GM23338 (cell line): ENCODE measurements at regions not wholly inside any gene's neighbourhood (a gene's known extent, or its start where the extent isn't known, plus 50 kb on each side); places are given as distances from the start of the nearest gene placed in this dataset.

Experiments
- ATAC-seq: fragments of 200-7000 bp; cut with Tn5 transposase; 3 replicates; pipeline ENCODE4 v1.9.1; 2020
- DNase-seq: peaks from one replicate; pipeline ENCODE4 v3.0.0-alpha.2; 2015; ENCODE audit warnings: low spot score
- H2AFZ ChIP-seq: fragments of 200-600 bp; sonication (generic); 2 replicates; pipeline ENCODE4 v1.8.0; 2016; ENCODE audit warnings: antibody characterized with exemption, mild to moderate bottlenecking, moderate library complexity
- H3F3A ChIP-seq: fragments of 200-600 bp; sonication (generic); replicated peaks from 2 replicates; pipeline ENCODE4 v1.8.0; 2017; ENCODE audit warnings: antibody characterized with exemption, mixed run types, low read depth
- H3K27ac ChIP-seq: fragments of 200-600 bp; sonication (generic); 2 replicates; pipeline ENCODE4 v1.6.1; 2016; ENCODE audit warnings: low read depth
- H3K27me3 ChIP-seq: fragments of 200-600 bp; sonication (generic); 2 replicates; pipeline ENCODE4 v1.8.0; 2016; ENCODE audit warnings: mild to moderate bottlenecking, mixed run types, moderate library complexity; ENCODE audit not compliant: insufficient read depth
- H3K36me3 ChIP-seq: fragments of 200-600 bp; sonication (generic); 2 replicates; pipeline ENCODE4 v1.8.0; 2016; ENCODE audit warnings: mild to moderate bottlenecking; ENCODE audit not compliant: insufficient read depth
- H3K4me1 ChIP-seq: fragments of 200-600 bp; sonication (generic); 2 replicates; pipeline ENCODE4 v1.8.0; 2016; ENCODE audit warnings: mild to moderate bottlenecking, moderate library complexity; ENCODE audit not compliant: insufficient read depth
- H3K4me2 ChIP-seq: fragments of 200-600 bp; sonication (generic); 2 replicates; pipeline ENCODE4 v1.7.1; 2017; ENCODE audit warnings: mixed run types
- H3K4me3 ChIP-seq: fragments of 200-600 bp; sonication (generic); 2 replicates; pipeline ENCODE4 v1.6.1; 2016; ENCODE audit warnings: mixed run types
- H3K79me2 ChIP-seq: fragments of 200-600 bp; sonication (generic); replicated peaks from 2 replicates; pipeline ENCODE4 v1.8.0; 2017; ENCODE audit warnings: mild to moderate bottlenecking; ENCODE audit not compliant: insufficient read depth
- H3K9me2 ChIP-seq: fragments of 200-600 bp; sonication (generic); 2 replicates; pipeline ENCODE4 v1.8.0; 2017; ENCODE audit not compliant: insufficient read depth
- H4K20me1 ChIP-seq: fragments of 200-600 bp; sonication (generic); replicated peaks from 2 replicates; pipeline ENCODE4 v1.8.0; 2017; ENCODE audit warnings: mild to moderate bottlenecking; ENCODE audit not compliant: insufficient read depth
- H3K27ac Mint-ChIP-seq: 2 replicates; pipeline ENCODE4 v1.8.0; 2020; ENCODE audit warnings: inconsistent platforms, mild to moderate bottlenecking, moderate library complexity, mixed read lengths
- H3K27me3 Mint-ChIP-seq: 3 replicates; pipeline ENCODE4 v1.8.0; 2022; ENCODE audit warnings: low read depth, mild to moderate bottlenecking, moderate library complexity, mixed read lengths, inconsistent platforms; ENCODE audit not compliant: insufficient read depth, poor library complexity
- H3K36me3 Mint-ChIP-seq: 3 replicates; pipeline ENCODE4 v1.8.0; 2021; ENCODE audit warnings: low read depth, mild to moderate bottlenecking, inconsistent platforms, moderate library complexity, mixed read lengths
- H3K4me1 Mint-ChIP-seq: 3 replicates; pipeline ENCODE4 v1.8.0; 2020; ENCODE audit warnings: mild to moderate bottlenecking, inconsistent platforms, mixed read lengths
- H3K4me3 Mint-ChIP-seq: 3 replicates; pipeline ENCODE4 v1.8.0; 2021; ENCODE audit warnings: moderate library complexity, mild to moderate bottlenecking, inconsistent platforms, mixed read lengths
- H3K9me3 Mint-ChIP-seq: 3 replicates; pipeline ENCODE4 v1.8.0; 2020; ENCODE audit warnings: moderate library complexity, mild to moderate bottlenecking, inconsistent platforms, mixed read lengths
- EZH2 ChIP-seq: fragments of 200-600 bp; sonication (generic); IDR thresholded peaks from one replicate; pipeline ENCODE4 v1.8.0; 2017; ENCODE audit warnings: antibody characterized with exemption, mild to moderate bottlenecking, low read depth; ENCODE audit not compliant: unreplicated experiment
- EZH2phosphoT487 ChIP-seq: fragments of 200-600 bp; sonication (generic); IDR thresholded peaks from one replicate; pipeline ENCODE4 v1.8.1; 2018; ENCODE audit warnings: antibody characterized with exemption; ENCODE audit not compliant: unreplicated experiment
- NANOG ChIP-seq: IDR thresholded peaks from 2 replicates; pipeline ENCODE4 v1.6.1; 2016; ENCODE audit warnings: antibody characterized with exemption, borderline replicate concordance
- POLR2AphosphoS5 ChIP-seq: IDR thresholded peaks from 2 replicates; pipeline ENCODE4 v1.6.1; 2016; ENCODE audit warnings: antibody characterized with exemption, low read depth
- STAT1 ChIP-seq: IDR thresholded peaks from one replicate; pipeline ENCODE4 v1.6.1; 2016; ENCODE audit warnings: antibody characterized with exemption; ENCODE audit not compliant: unreplicated experiment
- ZNF114 ChIP-seq: fragments of 250-450 bp; sonication (Bioruptor Pico); IDR thresholded peaks from 2 replicates; pipeline ENCODE4 v1.5.0; 2020; ENCODE audit warnings: mild to moderate bottlenecking, moderate library complexity
- ZNF331 ChIP-seq: fragments of 250-450 bp; sonication (Bioruptor Pico); IDR thresholded peaks from 2 replicates; pipeline ENCODE4 v1.5.0; 2020; ENCODE audit warnings: low read depth, mild to moderate bottlenecking, moderate library complexity
- TF ChIP-seq, protein P1 (sequence below), 2 experiments: fragments of 200-600 bp in 1 of 2; sonication (generic) in 1 of 2; conservative IDR thresholded peaks; 2 replicates each; pipeline versions ENCODE4 v1.5.1 to v1.6.1; 2016 to 2017; ENCODE audit warnings: antibody characterized with exemption in 2 of 2, low read depth in 2 of 2, mild to moderate bottlenecking in 2 of 2, moderate library complexity in 1 of 2
- TF ChIP-seq, protein P2 (sequence below): IDR thresholded peaks from 2 replicates; pipeline ENCODE4 v1.6.1; 2016; ENCODE audit warnings: antibody characterized with exemption
- TF ChIP-seq, protein P3 (sequence below): fragments of 250-450 bp; sonication (Bioruptor Pico); IDR thresholded peaks from 2 replicates; pipeline ENCODE4 v1.5.0; 2020; ENCODE audit warnings: mild to moderate bottlenecking, moderate library complexity

DNA sequence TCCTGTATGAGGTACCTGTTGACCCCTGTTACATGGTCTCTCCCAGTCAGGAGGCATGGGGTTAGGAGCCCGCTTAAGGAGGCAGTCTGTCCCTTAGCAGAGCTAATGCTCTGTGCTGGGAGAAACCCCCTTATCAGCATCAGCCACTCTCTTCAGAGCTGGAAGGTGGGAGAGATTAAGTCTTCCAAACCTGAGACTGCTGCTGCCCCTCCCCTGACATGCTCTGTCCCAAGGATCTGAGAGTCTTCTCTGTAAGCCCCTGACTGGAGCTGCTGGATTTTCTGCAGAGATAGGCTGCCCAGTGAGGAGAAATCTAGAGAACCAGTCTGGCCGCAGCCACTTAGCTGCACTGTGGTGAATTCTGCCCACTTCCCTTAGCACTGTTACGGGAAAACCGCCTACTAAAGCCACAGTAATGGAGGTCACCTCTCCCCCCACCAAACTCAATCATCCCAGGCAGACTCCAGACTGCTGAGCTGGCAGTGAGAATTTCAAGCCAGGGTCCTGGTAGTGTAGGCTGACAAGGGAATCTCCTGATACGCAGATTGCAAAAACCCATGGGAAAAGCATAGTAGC is 222.3 kb downstream of the DDX3Y start:
- Histone ChIP-seq H4K20me1 (no peaks in the 10 kb centered on the region), H3K36me3 (no peaks in the 10 kb centered on the region), H3K27ac (no peak overlapping the region), H3K27me3 (no peaks in the 10 kb centered on the region), H3K4me2 (no peak overlapping the region), H3K4me3 (no peak overlapping the region), H3K4me1 (no peaks in the 10 kb centered on the region; the same call in 1 of the 2 replicates), H3F3A (no peaks in the 10 kb centered on the region), H3K79me2 (no peaks in the 10 kb centered on the region), H3K9me2 (no peaks in the 10 kb centered on the region), H2AFZ (peak overlapping the region; percentile 47; the same call in 1 of the 2 replicates)
- Mint-ChIP-seq H3K27me3 (no peaks in the 10 kb centered on the region), H3K9me3 (no peaks in the 10 kb centered on the region; the same call in 2 of the 3 replicates), H3K27ac (no peak overlapping the region), H3K4me1 (peaks cover 4% of the 10 kb centered on the region; the same call in 2 of the 3 replicates), H3K4me3 (no peak overlapping the region), H3K36me3 (no peaks in the 10 kb centered on the region)
- no peak for DNase-seq
- TF ChIP-seq, protein P1, sequence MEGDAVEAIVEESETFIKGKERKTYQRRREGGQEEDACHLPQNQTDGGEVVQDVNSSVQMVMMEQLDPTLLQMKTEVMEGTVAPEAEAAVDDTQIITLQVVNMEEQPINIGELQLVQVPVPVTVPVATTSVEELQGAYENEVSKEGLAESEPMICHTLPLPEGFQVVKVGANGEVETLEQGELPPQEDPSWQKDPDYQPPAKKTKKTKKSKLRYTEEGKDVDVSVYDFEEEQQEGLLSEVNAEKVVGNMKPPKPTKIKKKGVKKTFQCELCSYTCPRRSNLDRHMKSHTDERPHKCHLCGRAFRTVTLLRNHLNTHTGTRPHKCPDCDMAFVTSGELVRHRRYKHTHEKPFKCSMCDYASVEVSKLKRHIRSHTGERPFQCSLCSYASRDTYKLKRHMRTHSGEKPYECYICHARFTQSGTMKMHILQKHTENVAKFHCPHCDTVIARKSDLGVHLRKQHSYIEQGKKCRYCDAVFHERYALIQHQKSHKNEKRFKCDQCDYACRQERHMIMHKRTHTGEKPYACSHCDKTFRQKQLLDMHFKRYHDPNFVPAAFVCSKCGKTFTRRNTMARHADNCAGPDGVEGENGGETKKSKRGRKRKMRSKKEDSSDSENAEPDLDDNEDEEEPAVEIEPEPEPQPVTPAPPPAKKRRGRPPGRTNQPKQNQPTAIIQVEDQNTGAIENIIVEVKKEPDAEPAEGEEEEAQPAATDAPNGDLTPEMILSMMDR (conservative IDR thresholded peaks at IDR 0.05; ENCODE audit: low read depth in 2 of 2), result no peak
- ATAC-seq, result peak; percentile 36; the same call in 1 of the 3 replicates

DNA sequence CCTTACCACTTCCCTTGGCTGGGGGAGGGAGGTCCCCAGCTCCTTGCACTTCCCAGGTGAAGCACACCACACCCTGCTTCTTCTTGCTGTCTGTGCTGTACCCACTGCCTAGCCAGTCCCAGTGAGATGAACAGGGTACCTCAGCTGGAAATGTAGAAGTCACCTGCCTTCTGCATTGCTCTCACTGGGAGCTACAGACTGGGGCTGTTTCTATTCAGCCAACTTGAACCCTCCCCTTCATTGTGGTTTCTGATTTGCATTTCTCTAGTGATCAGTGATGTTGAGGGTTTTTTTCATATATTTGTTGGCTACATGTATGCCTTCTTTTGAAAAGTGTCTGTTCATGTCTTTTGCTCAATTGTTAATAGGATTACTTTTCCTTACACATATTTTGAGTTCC is 222.8 kb downstream of the DDX3Y start:
- H3K79me2 ChIP-seq, result no peaks in the 10 kb centered on the region
- H3K27ac ChIP-seq, result no peak overlapping the region
- DNase-seq (no peak), ATAC-seq (no peak)
- Mint-ChIP-seq H3K36me3 (no peaks in the 10 kb centered on the region), H3K27ac (no peak overlapping the region), H3K4me1 (peaks cover 4% of the 10 kb centered on the region; the same call in 2 of the 3 replicates), H3K4me3 (no peak overlapping the region), H3K9me3 (no peaks in the 10 kb centered on the region; the same call in 2 of the 3 replicates), H3K27me3 (no peaks in the 10 kb centered on the region)
- no peak overlapping the region for H3K4me3 ChIP-seq
- H3K36me3 ChIP-seq, result no peaks in the 10 kb centered on the region
- no peaks in the 10 kb centered on the region for H3F3A ChIP-seq
- H4K20me1 ChIP-seq, result no peaks in the 10 kb centered on the region
- no peaks in the 10 kb centered on the region; the same call in 1 of the 2 replicates for H3K4me1 ChIP-seq
- H3K9me2 ChIP-seq, result no peaks in the 10 kb centered on the region
- H3K4me2 ChIP-seq, result no peak overlapping the region
- H3K27me3 ChIP-seq, result no peaks in the 10 kb centered on the region
- H2AFZ ChIP-seq, result 0 out of 2 replicates have a peak overlapping the region, but pooled peaks have one; percentile 47
- TF ChIP-seq STAT1 (no peak), POLR2AphosphoS5 (no peak), ZNF331 (CRISPR knock-in tag) (no peak), EZH2phosphoT487 (no peak), NANOG (no peak), ZNF114 (CRISPR knock-in tag) (no peak), EZH2 (no peak)
- TF ChIP-seq, protein P2, sequence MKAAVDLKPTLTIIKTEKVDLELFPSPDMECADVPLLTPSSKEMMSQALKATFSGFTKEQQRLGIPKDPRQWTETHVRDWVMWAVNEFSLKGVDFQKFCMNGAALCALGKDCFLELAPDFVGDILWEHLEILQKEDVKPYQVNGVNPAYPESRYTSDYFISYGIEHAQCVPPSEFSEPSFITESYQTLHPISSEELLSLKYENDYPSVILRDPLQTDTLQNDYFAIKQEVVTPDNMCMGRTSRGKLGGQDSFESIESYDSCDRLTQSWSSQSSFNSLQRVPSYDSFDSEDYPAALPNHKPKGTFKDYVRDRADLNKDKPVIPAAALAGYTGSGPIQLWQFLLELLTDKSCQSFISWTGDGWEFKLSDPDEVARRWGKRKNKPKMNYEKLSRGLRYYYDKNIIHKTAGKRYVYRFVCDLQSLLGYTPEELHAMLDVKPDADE, result no peak
- TF ChIP-seq, protein P1 (conservative IDR thresholded peaks at IDR 0.05; ENCODE audit: low read depth in 2 of 2), result no peak
- TF ChIP-seq, protein P3, sequence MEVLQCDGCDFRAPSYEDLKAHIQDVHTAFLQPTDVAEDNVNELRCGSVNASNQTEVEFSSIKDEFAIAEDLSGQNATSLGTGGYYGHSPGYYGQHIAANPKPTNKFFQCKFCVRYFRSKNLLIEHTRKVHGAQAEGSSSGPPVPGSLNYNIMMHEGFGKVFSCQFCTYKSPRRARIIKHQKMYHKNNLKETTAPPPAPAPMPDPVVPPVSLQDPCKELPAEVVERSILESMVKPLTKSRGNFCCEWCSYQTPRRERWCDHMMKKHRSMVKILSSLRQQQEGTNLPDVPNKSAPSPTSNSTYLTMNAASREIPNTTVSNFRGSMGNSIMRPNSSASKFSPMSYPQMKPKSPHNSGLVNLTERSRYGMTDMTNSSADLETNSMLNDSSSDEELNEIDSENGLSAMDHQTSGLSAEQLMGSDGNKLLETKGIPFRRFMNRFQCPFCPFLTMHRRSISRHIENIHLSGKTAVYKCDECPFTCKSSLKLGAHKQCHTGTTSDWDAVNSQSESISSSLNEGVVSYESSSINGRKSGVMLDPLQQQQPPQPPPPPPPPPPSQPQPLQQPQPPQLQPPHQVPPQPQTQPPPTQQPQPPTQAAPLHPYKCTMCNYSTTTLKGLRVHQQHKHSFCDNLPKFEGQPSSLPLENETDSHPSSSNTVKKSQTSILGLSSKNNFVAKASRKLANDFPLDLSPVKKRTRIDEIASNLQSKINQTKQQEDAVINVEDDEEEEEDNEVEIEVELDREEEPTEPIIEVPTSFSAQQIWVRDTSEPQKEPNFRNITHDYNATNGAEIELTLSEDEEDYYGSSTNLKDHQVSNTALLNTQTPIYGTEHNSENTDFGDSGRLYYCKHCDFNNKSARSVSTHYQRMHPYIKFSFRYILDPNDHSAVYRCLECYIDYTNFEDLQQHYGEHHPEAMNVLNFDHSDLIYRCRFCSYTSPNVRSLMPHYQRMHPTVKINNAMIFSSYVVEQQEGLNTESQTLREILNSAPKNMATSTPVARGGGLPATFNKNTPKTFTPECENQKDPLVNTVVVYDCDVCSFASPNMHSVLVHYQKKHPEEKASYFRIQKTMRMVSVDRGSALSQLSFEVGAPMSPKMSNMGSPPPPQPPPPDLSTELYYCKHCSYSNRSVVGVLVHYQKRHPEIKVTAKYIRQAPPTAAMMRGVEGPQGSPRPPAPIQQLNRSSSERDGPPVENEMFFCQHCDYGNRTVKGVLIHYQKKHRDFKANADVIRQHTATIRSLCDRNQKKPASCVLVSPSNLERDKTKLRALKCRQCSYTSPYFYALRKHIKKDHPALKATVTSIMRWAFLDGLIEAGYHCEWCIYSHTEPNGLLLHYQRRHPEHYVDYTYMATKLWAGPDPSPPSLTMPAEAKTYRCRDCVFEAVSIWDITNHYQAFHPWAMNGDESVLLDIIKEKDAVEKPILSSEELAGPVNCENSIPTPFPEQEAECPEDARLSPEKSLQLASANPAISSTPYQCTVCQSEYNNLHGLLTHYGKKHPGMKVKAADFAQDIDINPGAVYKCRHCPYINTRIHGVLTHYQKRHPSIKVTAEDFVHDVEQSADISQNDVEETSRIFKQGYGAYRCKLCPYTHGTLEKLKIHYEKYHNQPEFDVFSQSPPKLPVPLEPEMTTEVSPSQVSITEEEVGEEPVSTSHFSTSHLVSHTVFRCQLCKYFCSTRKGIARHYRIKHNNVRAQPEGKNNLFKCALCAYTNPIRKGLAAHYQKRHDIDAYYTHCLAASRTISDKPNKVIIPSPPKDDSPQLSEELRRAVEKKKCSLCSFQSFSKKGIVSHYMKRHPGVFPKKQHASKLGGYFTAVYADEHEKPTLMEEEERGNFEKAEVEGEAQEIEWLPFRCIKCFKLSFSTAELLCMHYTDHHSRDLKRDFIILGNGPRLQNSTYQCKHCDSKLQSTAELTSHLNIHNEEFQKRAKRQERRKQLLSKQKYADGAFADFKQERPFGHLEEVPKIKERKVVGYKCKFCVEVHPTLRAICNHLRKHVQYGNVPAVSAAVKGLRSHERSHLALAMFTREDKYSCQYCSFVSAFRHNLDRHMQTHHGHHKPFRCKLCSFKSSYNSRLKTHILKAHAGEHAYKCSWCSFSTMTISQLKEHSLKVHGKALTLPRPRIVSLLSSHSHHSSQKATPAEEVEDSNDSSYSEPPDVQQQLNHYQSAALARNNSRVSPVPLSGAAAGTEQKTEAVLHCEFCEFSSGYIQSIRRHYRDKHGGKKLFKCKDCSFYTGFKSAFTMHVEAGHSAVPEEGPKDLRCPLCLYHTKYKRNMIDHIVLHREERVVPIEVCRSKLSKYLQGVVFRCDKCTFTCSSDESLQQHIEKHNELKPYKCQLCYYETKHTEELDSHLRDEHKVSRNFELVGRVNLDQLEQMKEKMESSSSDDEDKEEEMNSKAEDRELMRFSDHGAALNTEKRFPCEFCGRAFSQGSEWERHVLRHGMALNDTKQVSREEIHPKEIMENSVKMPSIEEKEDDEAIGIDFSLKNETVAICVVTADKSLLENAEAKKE (CRISPR knock-in tag), result no peak
